Left colon (tissue), 2 donors: ENCODE measurements at regions not wholly inside any gene's neighbourhood (a gene's known extent, or its start where the extent isn't known, plus 50 kb on each side); places are given as distances from the start of the nearest gene placed in this dataset.

Source experiments
- ATAC-seq: fragments of 200-7000 bp; cut with Tn5 transposase; one replicate; pipeline ENCODE4 v1.9.1; 2020; ENCODE audit warnings: mild to moderate bottlenecking, moderate library complexity
- DNase-seq, 2 donors: peaks; one replicate each; pipeline ENCODE4 v3.0.0-alpha.2; 2020
- intact Hi-C, 2 donors: fragments of 100-400 bp; cut with DNase I in 1 of 2; cut with micrococcal nuclease in 1 of 2; formaldehyde crosslinking; loops; one replicate each; pipeline versions ENCODE4 v1.11.2 to v1.14.0; 2022; cut with DNase I, micrococcal nuclease
- donor health status: DM: no; HTN: no; CAD: no.
- donor health status: DM: yes; HTN: yes; CAD: no.

DNA sequence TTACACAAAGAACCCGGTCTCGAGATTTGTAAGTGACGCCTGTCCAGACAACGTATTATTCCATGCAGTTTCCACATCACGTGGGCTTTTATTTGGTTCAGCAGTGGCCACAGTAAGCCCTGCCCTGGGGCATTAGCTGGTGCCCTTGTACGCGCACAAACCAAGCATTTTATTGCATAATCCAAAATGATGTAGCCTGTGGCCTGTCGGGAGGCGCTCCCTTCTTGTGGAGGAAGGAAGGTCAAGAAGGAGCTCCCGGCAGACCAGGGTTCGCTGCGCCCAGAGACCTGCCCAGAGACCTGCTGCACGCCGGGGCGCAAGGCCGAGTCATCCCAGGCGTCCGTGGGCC is 179.6 kb upstream of the ALKAL2 start:
- intact Hi-C loops = no loop called here
- ATAC-seq (no peak), DNase-seq (no peak)

DNA sequence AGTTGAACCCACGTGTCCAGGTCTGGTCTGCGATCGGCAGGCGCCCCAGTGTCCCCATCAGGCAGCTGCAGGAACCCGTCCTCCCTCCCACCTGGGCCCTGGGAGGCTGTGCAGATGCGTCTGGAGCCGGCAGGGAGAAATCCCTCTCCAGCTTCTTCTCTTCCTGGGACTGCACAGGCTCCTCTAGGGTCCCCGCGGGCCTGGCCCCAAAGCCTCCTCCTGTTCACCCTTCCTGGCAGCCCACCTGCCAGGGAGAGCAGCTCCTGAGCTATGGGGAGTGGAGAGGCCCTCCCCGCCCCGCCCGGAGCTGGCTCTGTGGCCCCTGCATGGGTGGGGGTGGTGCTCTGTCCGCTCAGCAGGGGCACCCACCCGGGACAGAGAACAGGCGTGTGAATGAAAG is 179.2 kb upstream of the ALKAL2 start:
- DNase-seq (no peak), ATAC-seq (no peak)
- intact Hi-C loops = no loop called here

DNA sequence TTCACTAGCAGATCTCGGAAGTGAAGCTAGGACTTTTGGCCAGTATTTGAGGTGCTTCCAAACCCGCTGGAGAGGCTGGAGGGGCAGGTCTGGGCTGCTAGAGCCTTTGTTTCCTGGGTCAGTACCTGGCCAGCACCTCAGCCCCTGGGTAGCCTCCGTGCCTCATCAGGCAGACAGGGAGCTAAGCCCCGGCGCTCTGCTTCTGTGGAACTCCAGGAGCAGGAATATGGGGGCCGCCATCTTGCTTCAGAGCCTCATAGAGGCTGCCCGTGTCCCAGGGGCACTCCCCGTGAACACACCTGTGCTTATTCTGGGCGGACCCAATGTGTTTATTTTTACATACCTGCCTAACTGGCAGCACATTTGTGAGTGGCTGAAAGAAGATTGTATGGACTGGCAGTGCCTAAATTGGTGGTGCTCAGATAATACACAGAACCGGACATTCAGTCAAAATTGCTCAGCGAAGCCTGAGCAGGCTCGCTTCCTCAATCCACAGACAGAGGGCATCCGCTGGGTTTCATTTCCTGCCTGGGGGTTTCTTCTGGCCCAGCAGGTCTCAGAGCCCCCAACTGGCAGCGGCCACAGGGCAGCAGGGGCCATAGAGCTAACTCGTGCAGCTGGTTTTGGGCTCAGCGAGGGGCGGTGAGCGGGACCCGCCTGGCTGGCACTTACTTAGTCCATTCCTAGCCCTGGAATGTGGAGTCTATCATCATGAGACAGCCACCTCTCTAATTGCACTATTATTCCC is 176.8 kb upstream of the ALKAL2 start:
- intact Hi-C loops = no loop called here
- ATAC-seq (no peak), DNase-seq (no peak)

DNA sequence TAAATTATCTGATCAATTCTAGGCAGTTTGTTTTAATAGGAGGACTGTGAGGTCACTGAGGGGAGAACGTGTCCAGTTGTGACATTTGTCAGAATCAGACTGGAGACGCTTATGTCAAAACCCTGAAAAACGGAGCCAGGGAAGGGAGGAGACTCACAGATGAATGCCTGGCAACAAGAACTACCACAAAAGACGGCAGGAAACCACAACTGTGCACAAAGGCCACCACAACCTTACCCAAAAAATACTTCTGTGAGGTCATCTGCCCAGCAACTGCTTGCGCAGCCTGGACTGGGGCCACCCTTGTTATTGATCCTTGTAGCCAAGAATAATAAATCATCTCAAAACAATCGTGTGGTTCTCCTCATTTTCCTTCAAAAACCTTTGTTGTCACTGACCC is 173.0 kb upstream of the ALKAL2 start:
- intact Hi-C loops = no loop called here
- no peak for ATAC-seq
- no peak for DNase-seq

DNA sequence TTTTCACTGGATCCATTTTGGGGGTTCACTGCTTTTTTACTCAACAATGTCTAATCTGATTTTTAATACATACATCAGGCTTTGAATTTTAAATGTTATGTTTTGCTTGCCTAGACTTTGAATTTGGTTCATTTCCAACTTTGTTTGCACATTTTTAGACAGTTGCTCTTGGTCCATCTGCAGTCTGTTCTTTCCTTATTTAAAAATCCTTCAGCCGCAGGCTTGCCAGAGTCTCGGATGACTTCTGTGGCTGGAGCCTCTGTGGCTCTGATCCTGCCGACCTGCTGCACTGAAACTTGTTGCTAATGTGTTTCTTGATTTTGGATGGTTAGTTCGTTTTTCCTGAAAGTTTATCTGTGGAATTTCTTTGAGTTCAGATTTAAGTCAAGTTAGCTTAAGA is 172.0 kb upstream of the ALKAL2 start:
- ATAC-seq (no peak), DNase-seq (no peak)
- intact Hi-C loops = no loop called here

DNA sequence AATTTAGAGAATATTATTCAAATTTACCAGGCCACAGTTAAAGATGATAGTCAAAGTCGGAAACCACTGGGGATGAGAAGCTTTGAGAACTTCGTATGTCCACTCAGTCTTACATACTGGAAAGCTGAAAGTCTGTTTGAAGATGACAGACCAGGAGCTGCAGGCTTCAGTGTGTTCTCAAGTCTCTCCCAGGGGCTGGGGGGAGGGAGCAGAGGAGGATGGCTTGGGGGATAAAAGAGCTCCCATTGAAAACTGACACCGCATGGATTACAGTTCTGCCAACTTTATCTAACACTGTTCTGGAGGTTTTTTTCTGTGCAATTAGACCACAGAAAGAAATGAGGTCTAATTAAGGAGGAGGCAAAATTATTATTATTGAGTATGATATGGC is 170.5 kb upstream of the ALKAL2 start:
- DNase-seq (no peak), ATAC-seq (no peak)
- intact Hi-C loops = no loop called here

DNA sequence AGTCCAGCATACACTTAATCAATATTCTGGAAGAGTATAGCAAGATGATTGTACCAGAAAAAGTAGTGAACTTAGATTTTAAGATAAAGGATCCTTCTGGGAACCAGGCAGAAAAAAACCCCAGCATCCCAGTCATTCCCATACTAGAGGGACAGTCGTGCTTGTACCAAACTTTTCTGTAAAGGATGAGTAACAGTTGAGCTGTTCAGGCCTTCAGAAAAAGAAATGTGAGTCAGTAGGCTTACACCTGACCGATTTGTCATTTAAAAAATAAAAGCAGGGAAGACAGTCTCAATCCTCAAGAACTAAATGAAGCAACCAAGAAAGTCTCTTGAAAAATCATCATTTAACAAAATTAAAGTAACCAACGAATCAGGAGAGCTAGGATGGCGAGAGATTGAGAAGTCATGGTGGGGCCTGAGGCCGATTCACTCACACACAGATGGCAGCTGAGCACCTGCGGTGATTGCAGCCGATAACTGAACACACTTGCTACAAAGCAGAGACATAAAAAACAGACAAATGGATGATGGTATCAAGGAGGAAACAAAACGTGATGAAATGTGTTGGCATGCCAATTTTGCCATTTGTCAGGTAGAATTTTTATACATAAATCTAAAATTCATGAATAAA is 170.0 kb upstream of the ALKAL2 start:
- DNase-seq = no peak
- ATAC-seq = no peak
- intact Hi-C loops = no loop called here

DNA sequence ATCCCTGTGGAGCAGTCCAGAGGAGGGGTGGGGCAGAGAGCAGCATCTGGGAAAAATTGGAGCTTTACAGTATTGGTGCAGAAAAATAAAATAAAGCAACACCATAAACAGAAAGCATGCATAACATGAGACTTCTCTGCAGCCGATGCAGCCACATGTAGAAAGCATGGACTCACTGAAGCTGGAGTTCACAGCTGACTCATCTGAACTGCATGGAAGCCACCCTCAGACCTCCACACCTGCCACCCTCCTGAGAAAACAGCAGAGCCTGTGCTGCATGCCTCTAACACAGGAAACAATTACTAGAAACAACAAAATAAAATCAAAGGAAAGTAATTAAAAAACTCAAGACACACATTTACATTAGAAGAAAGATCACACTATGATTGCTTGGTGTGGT is 169.4 kb upstream of the ALKAL2 start:
- ATAC-seq = no peak
- intact Hi-C loops = no loop called here

DNA sequence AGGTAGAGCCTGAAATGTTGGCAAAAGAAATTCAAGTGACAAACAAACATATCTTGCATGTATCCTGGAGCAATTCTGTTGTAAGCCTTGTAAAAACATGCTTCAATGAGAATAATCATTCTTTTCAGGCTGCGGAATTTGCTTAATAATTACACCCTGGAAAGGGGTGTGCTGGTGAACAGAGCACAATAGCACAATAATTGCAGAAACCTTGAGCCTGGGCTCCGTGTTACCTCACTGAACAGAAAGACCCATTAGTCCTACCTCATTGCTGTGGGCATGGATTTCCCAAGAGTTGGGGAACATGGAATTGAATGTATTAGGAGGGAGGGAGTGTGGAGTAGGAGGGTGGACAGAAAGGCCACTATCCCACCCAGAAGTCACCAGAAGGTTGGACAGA is 168.0 kb upstream of the ALKAL2 start:
- no peak for ATAC-seq
- intact Hi-C loops = no loop called here

More for the DNA sequence above, 169.4 kb upstream of the ALKAL2 start:
- no peak for DNase-seq

DNA sequence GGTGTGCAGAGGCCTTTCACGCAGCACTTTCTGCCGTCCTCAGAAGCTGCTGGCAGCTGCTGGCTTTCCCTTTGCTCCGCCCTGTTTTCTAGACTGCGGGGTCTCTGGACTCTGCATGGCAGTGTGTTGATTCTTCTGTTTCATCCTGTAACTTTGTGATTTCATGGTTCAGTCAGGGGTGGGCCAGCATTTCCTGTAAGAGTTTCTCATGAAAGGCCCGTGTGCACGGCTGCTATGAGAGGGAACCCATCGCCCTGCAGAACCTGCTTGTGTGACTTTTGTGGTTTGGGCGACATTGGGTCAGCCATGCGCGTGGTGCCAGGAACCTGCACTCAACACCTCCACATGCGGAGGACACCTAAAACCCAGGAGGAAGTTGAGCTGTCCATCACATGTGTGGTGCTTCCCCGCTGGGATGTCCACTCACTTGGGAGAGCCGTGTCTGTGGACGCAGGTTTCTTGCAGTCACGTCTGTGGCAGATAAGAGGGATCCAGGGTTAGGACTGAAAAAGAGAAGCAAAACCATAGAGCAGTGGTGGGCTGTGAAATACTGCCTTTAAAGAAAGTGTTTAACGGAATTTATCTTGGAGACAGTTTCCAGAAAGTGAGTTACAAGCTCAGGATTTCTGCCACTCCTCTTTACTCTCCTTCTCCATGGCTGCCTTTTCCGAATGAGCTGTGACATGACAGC is 167.3 kb upstream of the ALKAL2 start:
- ATAC-seq (no peak), DNase-seq (no peak)
- intact Hi-C loops = no loop called here

More for the DNA sequence above, 168.0 kb upstream of the ALKAL2 start:
- DNase-seq = no peak

DNA sequence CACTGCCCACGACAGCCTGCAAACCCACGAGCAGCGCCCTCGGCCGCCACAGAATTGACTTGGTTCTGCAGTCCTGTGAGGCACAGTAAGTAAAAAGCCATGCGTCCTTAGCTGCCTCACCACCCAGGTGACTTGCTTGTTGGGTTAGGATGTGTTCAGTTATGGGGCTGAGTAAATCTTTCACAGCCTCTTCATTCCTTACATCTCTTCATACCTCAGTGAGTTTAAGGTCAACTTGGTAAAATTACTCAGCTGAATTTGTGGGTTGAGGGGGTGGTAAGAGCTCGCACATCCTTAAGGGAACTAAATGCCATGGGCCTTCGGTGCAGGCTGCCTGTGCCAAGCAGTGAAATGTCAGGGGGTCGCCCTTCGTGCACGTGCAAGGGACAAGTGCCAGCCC is 165.2 kb upstream of the ALKAL2 start:
- no peak for DNase-seq

DNA sequence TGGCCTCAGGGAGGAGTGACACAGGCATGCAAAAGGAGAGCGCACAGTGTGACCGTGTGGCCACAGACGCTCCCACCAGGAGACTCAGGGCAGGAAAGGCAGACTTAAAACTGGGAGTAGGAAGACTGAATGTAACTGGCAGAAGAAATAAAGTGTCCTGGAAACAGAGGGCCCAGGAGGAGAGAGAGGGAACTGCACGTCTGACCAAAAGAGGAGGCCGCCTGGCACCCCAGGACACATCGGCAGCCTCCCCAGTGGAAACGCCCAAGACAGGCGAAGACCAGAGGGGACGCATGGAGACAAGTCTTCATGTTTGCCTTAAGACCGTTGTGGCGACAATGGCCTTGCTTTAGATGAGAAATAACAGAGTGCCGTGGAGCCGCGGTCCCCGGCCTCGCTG is 163.6 kb upstream of the ALKAL2 start:
- DNase-seq (no peak), ATAC-seq (no peak)
- intact Hi-C loops = no loop called here

More for the DNA sequence above, 165.2 kb upstream of the ALKAL2 start:
- ATAC-seq = no peak
- intact Hi-C loops = no loop called here

DNA sequence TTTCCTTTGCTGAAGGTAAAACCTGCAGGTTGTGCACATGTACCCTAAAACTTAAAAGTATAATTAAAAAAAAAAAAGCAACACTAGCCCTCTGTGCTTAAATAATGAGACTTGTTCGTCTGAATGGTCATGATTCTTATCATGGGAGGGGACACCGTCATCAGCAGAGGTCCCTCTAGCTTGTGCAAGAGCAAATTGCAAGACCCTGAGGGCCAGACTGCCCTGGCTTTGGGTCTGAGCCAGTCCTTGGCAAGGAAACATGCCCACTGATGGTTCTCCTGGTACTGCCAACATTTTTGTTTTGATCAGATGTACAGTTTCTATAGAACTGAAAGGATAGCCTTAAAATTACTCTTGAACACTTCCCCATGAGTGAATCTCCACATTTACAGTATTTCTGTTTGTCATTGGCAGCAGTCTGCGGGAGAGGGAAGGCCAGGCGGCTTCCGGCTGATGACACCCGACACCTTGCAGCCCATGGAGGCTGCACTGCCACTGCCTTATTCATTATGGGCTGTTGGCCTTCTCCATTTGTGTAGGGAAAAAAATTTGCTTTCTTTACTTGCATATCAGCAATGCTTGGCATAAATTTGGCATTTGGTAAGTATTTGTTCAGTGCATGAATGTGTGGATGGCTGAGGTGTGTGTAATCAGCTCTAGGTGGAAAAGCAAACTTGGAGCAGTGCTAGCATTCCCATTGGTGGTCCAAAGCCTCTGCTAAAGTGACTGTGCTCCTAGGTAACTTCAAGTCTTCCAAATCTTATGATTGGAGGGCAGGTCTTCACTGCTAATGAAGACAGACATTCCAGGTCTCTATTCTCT is 161.6 kb upstream of the ALKAL2 start:
- intact Hi-C loops = no loop called here
- no peak for ATAC-seq

DNA sequence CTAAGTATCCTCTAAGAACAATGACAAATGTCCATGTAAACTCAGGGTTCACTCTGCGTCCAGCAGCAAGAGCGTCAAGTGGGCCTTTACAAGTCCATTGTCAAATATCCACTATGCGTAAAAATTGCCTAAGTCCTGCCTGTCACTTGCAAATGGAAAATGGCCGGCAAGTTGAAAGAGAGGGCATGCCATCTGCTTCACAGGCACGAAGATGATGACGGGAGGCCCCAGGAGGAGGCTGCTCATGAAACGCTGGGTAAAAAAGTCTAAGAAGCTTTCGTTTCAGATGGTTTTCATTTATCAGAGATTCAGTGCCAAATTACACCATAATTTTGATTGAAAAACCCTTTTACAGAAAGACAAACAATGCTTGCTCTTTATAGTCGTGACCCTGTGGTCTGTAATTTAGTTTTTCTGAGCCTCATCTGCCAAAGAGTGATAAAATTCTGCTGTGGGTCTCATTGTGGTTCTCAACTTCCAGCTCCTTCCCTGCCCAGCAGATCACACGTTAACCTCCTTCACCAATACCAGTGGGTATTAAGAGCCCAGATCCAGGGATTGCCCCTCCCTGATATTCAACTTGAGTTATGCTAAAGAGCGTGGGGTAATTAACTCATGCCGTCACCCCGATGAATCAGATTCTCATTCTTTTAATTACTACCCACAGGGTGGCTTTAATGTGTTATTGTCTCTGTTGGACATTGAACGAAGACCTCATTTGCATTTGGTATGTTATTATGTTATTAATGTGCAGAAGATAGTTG is 160.2 kb upstream of the ALKAL2 start:
- ATAC-seq = no peak
- intact Hi-C loops = no loop called here
- DNase-seq = no peak

More for the DNA sequence above, 161.6 kb upstream of the ALKAL2 start:
- DNase-seq = no peak

DNA sequence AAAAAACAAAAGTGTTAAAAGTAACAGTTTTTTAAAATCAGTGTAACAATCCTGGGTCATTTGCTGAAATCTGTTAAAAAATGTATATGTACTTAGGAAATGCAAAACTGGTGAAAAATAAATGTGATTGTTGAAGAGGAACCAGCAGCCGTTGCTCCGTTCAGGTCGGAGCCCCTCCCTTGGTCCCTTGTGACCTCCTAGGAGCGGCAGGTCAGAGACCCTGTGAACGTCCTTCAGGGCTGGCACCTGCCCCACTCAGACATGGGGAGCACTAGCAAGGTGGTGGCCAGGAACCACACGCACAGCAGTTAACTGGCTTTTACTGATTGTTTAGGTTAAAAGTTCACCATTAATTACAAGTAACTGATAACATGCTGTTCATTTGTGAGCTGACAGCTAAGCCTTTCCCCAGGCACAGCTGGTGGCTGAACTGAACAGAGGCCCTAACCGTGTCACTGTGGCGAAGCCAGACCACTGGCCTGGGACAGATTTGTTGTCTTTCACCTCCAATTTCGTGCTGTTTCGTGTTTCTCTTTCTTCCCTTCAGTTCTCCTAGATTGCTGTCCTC is 159.2 kb upstream of the ALKAL2 start:
- DNase-seq (no peak), ATAC-seq (no peak)
- intact Hi-C loops = no loop called here

DNA sequence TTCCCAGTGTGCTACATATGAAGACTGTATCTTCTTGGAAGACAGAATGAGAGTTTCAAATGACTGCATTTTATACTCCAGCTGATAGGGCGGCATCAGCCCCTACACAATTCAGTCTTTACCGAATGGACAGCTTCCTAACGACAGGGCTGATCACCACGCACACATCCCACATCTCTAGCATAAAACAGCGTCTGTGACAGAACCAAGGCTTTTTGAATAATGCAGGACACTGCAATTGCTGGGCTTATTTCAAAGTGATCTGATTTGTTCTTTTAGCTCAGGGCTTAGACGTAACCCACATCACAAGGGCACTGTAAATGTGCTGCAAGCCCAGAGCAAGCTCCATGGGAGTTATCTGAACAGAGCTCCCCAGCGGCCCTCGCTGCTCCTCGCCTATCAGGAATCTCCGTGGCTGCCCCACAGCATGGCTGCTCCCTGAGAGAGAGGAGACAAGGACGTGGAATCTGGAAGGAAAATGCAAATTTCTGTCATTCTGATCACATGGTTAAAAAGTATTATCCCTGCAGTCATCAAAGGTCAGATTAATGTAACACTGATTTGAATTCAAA is 158.5 kb upstream of the ALKAL2 start:
- DNase-seq = no peak
- no peak for ATAC-seq
- intact Hi-C loops = no loop called here

DNA sequence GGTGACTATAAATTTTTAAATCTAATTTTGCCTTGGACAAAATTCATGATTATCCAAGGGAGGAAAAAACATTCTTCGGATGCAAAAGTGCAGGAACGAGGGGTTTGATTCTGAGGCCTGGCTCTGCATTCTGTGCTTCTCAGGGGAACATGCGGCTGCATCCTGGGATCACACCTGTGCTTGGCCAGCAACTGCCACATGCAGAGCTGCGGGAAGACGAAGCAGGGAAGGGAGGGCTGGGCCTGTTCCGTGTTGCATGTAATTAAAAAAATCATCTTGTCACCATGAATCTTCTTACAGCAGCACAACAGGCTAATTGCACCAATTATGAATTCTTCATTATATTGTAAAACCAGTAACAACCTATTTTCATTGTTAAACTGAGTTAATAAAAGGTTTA is 158.0 kb upstream of the ALKAL2 start:
- intact Hi-C loops = no loop called here
- DNase-seq (no peak), ATAC-seq (no peak)
